ENCODE measurements at regions not wholly inside any gene's neighbourhood (a gene's known extent, or its start where the extent isn't known, plus 50 kb on each side); places are given as distances from the start of the nearest gene placed in this dataset.

- H3K4me3 ChIP-seq (ENCODE audit: low read depth, low read length), result no peak overlapping the region
- no peak for TF ChIP-seq CTCF (IDR thresholded peaks at IDR 0.05; ENCODE audit: insufficient read depth, low read length)
- DNase-seq (ENCODE audit: low read depth), result no peak
Measured at GRCh38 chr3:24780991-24781390, 286.3 kb upstream of the THRB start.

GRCh38 chr3:24781454-24781853, 286.8 kb upstream of the THRB start:
- TF ChIP-seq CTCF (IDR thresholded peaks at IDR 0.05; ENCODE audit: insufficient read depth, low read length), result no peak
- no peak for DNase-seq (ENCODE audit: low read depth)
- no peak overlapping the region for H3K4me3 ChIP-seq (ENCODE audit: low read depth, low read length)

- DNase-seq (ENCODE audit: low read depth), result no peak
- no peak for TF ChIP-seq CTCF (IDR thresholded peaks at IDR 0.05; ENCODE audit: insufficient read depth, low read length)
- H3K4me3 ChIP-seq (ENCODE audit: low read depth, low read length), result no peak overlapping the region
Measured at GRCh38 chr3:24793896-24794295, 299.2 kb upstream of the THRB start.

GRCh38 chr3:24802614-24803013, 308.0 kb upstream of the THRB start:
- DNase-seq (ENCODE audit: low read depth), result no peak
- TF ChIP-seq CTCF (IDR thresholded peaks at IDR 0.05; ENCODE audit: insufficient read depth, low read length), result no peak
- H3K4me3 ChIP-seq (ENCODE audit: low read depth, low read length), result no peak overlapping the region

GRCh38 chr3:24804095-24804494, 309.4 kb upstream of the THRB start:
- DNase-seq (ENCODE audit: low read depth), result no peak
- TF ChIP-seq CTCF (IDR thresholded peaks at IDR 0.05; ENCODE audit: insufficient read depth, low read length), result no peak
- H3K4me3 ChIP-seq (ENCODE audit: low read depth, low read length), result no peak overlapping the region

GRCh38 chr3:24810881-24811280, 316.2 kb upstream of the THRB start:
- DNase-seq (ENCODE audit: low read depth), result no peak
- H3K4me3 ChIP-seq (ENCODE audit: low read depth, low read length), result no peak overlapping the region
- TF ChIP-seq CTCF (IDR thresholded peaks at IDR 0.05; ENCODE audit: insufficient read depth, low read length), result no peak

GRCh38 chr3:24812116-24812515, 317.5 kb upstream of the THRB start:
- DNase-seq (ENCODE audit: low read depth), result no peak
- no peak overlapping the region for H3K4me3 ChIP-seq (ENCODE audit: low read depth, low read length)
- TF ChIP-seq CTCF (IDR thresholded peaks at IDR 0.05; ENCODE audit: insufficient read depth, low read length), result no peak
